ENCODE measurements at regions not wholly inside any gene's neighbourhood (a gene's known extent, or its start where the extent isn't known, plus 50 kb on each side); places are given as distances from the start of the nearest gene placed in this dataset.
A peak's percentile ranks its signal among the peaks of the same experiment; 100 is the strongest.

DNA sequence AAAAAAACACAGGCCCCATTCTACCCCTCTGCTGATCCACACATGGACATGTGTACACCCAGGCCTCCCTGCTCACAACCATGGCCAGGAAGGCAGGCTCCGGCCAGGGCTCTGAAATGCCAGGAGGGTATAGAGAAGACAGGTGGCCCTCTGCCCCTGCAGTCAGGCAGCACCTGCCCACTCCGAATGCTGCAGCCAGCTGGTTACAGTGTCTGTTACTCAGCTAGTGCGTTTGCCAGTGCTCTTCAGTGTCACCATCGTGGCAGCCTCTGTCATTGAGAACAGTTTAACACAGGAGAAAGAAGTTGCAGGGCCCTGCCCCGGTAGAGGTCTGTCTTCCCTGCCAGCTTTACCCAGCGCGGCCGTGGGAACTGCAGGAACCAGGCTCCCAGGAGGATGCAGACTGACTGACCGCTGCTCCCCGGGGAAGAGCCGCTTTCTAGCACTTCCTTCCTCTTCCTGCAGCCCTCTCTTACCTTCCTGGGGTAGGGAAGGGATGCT is 128.8 kb upstream of the FAM20C start:
- peaks cover 2 to 4% of the 10 kb centered on the region in 2 donors for H3K4me1 ChIP-seq (ENCODE audit: control insufficient read depth in 2 of 2, insufficient read depth in 1 of 2, low read depth in 1 of 2, low read length in 2 of 2)
- no peak overlapping the region for H2AFZ ChIP-seq (ENCODE audit: low read length)
- WGBS, 2 donors (ENCODE audit: extremely low coverage in 2 of 2, insufficient read length in 2 of 2, insufficient replicate concordance in 1 of 2): no CpG with 5 or more reads among the region's 11 CpGs
- no peak overlapping the region for H2BK120ac ChIP-seq (ENCODE audit: low read depth, low read length)
- H3K27me3 ChIP-seq (ENCODE audit: control insufficient read depth in 3 of 3, insufficient read depth in 3 of 3, low read depth in 1 of 3, low read length in 3 of 3): peaks cover 0 to 36% (median 0%) of the 10 kb centered on the region in 3 experiments
- peak overlapping the region; percentile 72 for H2BK15ac ChIP-seq (ENCODE audit: low read length)
- peak overlapping the region; percentile 44 for H2BK12ac ChIP-seq (ENCODE audit: low read length)
- H3K9me3 ChIP-seq (replicated peaks in 1 of 2; ENCODE audit: control insufficient read depth in 2 of 2, insufficient read depth in 1 of 2, low read depth in 1 of 2, low read length in 2 of 2): no peaks in the 10 kb centered on the region
- no peak for DNase-seq (ENCODE audit: low spot score)
- H3K4me3 ChIP-seq (ENCODE audit: low read length in 2 of 2): no peak overlapping the region
- no peaks in the 10 kb centered on the region for H3K36me3 ChIP-seq (replicated peaks in 1 of 2; ENCODE audit: control insufficient read depth in 2 of 2, insufficient read depth in 2 of 2, low read length in 2 of 2)
- no peak overlapping the region for H3K4me2 ChIP-seq (ENCODE audit: insufficient read depth, low read length, poor library complexity, severe bottlenecking)
- H3K79me1 ChIP-seq (ENCODE audit: low read depth, low read length): no peaks in the 10 kb centered on the region
- H3K23ac ChIP-seq (ENCODE audit: low read depth, low read length, poor library complexity): peak overlapping the region; percentile 57
- H3K9ac ChIP-seq (ENCODE audit: low read depth, low read length, poor library complexity): no peak overlapping the region
- H3K14ac ChIP-seq (ENCODE audit: low read length): no peak overlapping the region
- H2AK5ac ChIP-seq (ENCODE audit: low read depth, low read length): peak overlapping the region; percentile 43
- no peak overlapping the region for H4K8ac ChIP-seq (ENCODE audit: low read depth, low read length)
- peak overlapping the region; percentile 19 for H3K4ac ChIP-seq (ENCODE audit: low read length)
- H3K18ac ChIP-seq (ENCODE audit: low read length): peak overlapping the region; percentile 63
- no peak overlapping the region for H3K27ac ChIP-seq (replicated peaks; ENCODE audit: low read length)
- H4K91ac ChIP-seq (ENCODE audit: low read depth, low read length, poor library complexity): no peak overlapping the region
- peak overlapping the region; percentile 40 for H2BK5ac ChIP-seq (ENCODE audit: low read length)

DNA sequence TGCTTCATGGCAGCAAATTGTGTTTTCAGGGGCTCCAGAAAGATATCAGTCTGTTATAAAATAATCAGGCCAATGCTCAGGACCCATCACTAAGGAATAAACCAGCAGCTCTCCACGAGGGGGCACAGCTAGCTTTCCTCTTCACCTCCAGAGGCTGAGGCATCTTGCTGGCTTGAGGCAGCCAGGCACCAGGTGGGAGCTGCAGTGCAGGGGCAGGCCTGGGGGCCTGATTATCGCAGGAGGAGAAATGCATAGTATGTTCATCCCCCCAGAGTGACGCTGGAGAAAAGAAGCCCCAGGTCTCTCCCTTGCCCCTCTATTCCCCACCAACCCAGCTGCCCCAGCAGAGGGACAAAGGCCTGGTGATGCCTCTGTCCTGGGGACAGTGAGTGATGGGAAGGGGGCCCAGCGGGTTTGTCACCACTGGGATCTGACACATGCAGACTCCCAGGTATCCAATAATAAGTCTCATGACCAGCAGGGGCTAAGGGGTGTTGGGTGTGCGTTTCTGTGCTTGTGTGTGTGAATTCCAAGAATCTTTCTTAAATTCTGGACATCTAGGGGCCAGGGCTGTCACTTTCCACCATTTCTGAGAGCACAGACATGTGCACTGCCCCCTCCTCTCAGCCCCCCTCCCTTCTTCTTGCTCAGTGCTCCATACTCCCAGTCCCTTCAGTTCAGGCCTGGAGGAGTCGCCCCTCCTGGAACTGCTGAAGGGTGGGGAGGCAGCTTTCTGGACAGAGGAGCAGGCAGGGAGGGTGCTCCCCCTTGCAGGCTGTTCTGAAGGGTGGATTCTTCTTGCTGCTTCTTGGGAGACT is 128.1 kb upstream of the FAM20C start:
- Histone ChIP-seq H3K4me2 (ENCODE audit: insufficient read depth, low read length, poor library complexity, severe bottlenecking) (no peak overlapping the region), H3K36me3 (replicated peaks in 1 of 2; ENCODE audit: control insufficient read depth in 2 of 2, insufficient read depth in 2 of 2, low read length in 2 of 2) (no peaks in the 10 kb centered on the region), H3K4ac (ENCODE audit: low read length) (no peak overlapping the region), H2AFZ (ENCODE audit: low read length) (peak overlapping the region; percentile 74), H3K18ac (ENCODE audit: low read length) (peak overlapping the region; percentile 20), H3K27ac (replicated peaks; ENCODE audit: low read length) (no peak overlapping the region), H4K91ac (ENCODE audit: low read depth, low read length, poor library complexity) (no peak overlapping the region), H2BK15ac (ENCODE audit: low read length) (no peak overlapping the region), H2AK5ac (ENCODE audit: low read depth, low read length) (no peak overlapping the region), H3K4me3 (ENCODE audit: low read length in 2 of 2) (no peak overlapping the region), H3K14ac (ENCODE audit: low read length) (no peak overlapping the region), H3K4me1 (ENCODE audit: control insufficient read depth in 2 of 2, insufficient read depth in 1 of 2, low read depth in 1 of 2, low read length in 2 of 2) (peaks cover 2 to 4% of the 10 kb centered on the region in 2 donors), H3K9ac (ENCODE audit: low read depth, low read length, poor library complexity) (no peak overlapping the region), H2BK12ac (ENCODE audit: low read length) (no peak overlapping the region), H3K23ac (ENCODE audit: low read depth, low read length, poor library complexity) (no peak overlapping the region), H3K9me3 (replicated peaks in 1 of 2; ENCODE audit: control insufficient read depth in 2 of 2, insufficient read depth in 1 of 2, low read depth in 1 of 2, low read length in 2 of 2) (no peaks in the 10 kb centered on the region), H3K27me3 (ENCODE audit: control insufficient read depth in 3 of 3, insufficient read depth in 3 of 3, low read depth in 1 of 3, low read length in 3 of 3) (peaks cover 0 to 36% (median 0%) of the 10 kb centered on the region in 3 experiments), H3K79me1 (ENCODE audit: low read depth, low read length) (no peaks in the 10 kb centered on the region), H4K8ac (ENCODE audit: low read depth, low read length) (no peak overlapping the region), H2BK5ac (ENCODE audit: low read length) (no peak overlapping the region), H2BK120ac (ENCODE audit: low read depth, low read length) (no peak overlapping the region)
- no CpG with 5 or more reads among the region's 6 CpGs for WGBS, 2 donors (ENCODE audit: extremely low coverage in 2 of 2, insufficient read length in 2 of 2, insufficient replicate concordance in 1 of 2)
- peak; percentile 33 for DNase-seq (ENCODE audit: low spot score)

DNA sequence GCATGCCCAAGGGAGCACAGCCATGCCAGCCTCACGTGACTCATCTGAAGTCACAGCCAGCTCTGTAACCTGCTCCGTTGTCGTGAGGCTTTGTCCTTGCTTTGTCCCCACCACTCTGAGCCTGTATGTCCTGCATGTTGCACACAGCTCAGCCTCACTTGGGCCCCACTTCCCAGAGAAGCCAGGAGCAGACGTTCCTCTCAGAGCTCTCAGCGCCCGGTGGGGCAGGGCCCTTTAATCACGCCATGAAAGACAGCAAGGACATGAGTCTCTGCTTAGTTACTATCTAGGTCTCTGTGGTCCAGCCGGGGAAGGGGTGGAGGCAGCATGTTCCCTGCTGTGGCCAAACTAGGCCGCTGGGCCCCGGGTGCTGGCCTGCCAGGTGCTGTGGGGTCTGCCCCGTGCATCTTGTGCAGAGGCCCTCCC is 127.4 kb upstream of the FAM20C start:
- Histone ChIP-seq H3K4me2 (ENCODE audit: insufficient read depth, low read length, poor library complexity, severe bottlenecking) (no peak overlapping the region), H2BK15ac (ENCODE audit: low read length) (no peak overlapping the region), H4K91ac (ENCODE audit: low read depth, low read length, poor library complexity) (no peak overlapping the region), H2BK12ac (ENCODE audit: low read length) (no peak overlapping the region), H2AK5ac (ENCODE audit: low read depth, low read length) (no peak overlapping the region), H3K9me3 (replicated peaks in 1 of 2; ENCODE audit: control insufficient read depth in 2 of 2, insufficient read depth in 1 of 2, low read depth in 1 of 2, low read length in 2 of 2) (no peaks in the 10 kb centered on the region), H2BK120ac (ENCODE audit: low read depth, low read length) (no peak overlapping the region), H4K8ac (ENCODE audit: low read depth, low read length) (no peak overlapping the region), H2BK5ac (ENCODE audit: low read length) (no peak overlapping the region), H3K23ac (ENCODE audit: low read depth, low read length, poor library complexity) (no peak overlapping the region), H3K18ac (ENCODE audit: low read length) (peak overlapping the region; percentile 20), H3K36me3 (replicated peaks in 1 of 2; ENCODE audit: control insufficient read depth in 2 of 2, insufficient read depth in 2 of 2, low read length in 2 of 2) (no peaks in the 10 kb centered on the region), H3K79me1 (ENCODE audit: low read depth, low read length) (no peaks in the 10 kb centered on the region), H3K14ac (ENCODE audit: low read length) (no peak overlapping the region), H3K27me3 (ENCODE audit: control insufficient read depth in 3 of 3, insufficient read depth in 3 of 3, low read depth in 1 of 3, low read length in 3 of 3) (peaks cover 0 to 36% (median 0%) of the 10 kb centered on the region in 3 experiments), H3K9ac (ENCODE audit: low read depth, low read length, poor library complexity) (no peak overlapping the region), H3K4ac (ENCODE audit: low read length) (no peak overlapping the region), H3K4me1 (ENCODE audit: control insufficient read depth in 2 of 2, insufficient read depth in 1 of 2, low read depth in 1 of 2, low read length in 2 of 2) (peaks cover 2 to 4% of the 10 kb centered on the region in 2 donors), H3K27ac (replicated peaks; ENCODE audit: low read length) (no peak overlapping the region), H3K4me3 (ENCODE audit: low read length in 2 of 2) (no peak overlapping the region), H2AFZ (ENCODE audit: low read length) (peak overlapping the region; percentile 74)
- WGBS, 2 donors (ENCODE audit: extremely low coverage in 2 of 2, insufficient read length in 2 of 2, insufficient replicate concordance in 1 of 2): no CpG with 5 or more reads among the region's 11 CpGs
- no peak for DNase-seq (ENCODE audit: low spot score)

DNA sequence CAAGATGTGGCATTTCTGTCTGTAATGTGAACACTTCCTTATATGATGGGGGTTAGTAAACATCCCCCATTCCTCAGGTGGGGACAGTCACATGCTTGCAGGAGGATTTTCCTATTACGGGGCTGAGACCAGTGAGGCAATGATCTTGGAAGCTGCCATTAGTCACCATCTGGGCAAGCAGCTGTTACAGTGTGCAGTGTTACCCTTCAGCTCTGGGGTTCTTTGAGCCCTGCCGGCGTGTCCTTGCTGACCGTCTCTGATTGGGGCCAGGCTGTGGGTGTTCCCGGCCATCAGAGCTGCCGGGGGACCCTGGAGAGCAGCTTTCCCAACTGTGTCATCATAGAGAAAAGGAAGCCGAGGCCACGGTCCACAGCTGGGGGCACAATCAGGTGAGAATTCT is 126.8 kb upstream of the FAM20C start:
- Histone ChIP-seq H3K9me3 (replicated peaks in 1 of 2; ENCODE audit: control insufficient read depth in 2 of 2, insufficient read depth in 1 of 2, low read depth in 1 of 2, low read length in 2 of 2) (no peaks in the 10 kb centered on the region), H3K9ac (ENCODE audit: low read depth, low read length, poor library complexity) (no peak overlapping the region), H3K79me1 (ENCODE audit: low read depth, low read length) (no peaks in the 10 kb centered on the region), H2BK15ac (ENCODE audit: low read length) (peak overlapping the region; percentile 37), H3K36me3 (replicated peaks in 1 of 2; ENCODE audit: control insufficient read depth in 2 of 2, insufficient read depth in 2 of 2, low read length in 2 of 2) (no peaks in the 10 kb centered on the region), H3K4me2 (ENCODE audit: insufficient read depth, low read length, poor library complexity, severe bottlenecking) (no peak overlapping the region), H2AFZ (ENCODE audit: low read length) (no peak overlapping the region), H4K91ac (ENCODE audit: low read depth, low read length, poor library complexity) (no peak overlapping the region), H2AK5ac (ENCODE audit: low read depth, low read length) (peak overlapping the region; percentile 67), H3K4me1 (ENCODE audit: control insufficient read depth in 2 of 2, insufficient read depth in 1 of 2, low read depth in 1 of 2, low read length in 2 of 2) (peaks cover 2 to 4% of the 10 kb centered on the region in 2 donors), H3K4ac (ENCODE audit: low read length) (no peak overlapping the region), H3K4me3 (ENCODE audit: low read length in 2 of 2) (no peak overlapping the region), H3K23ac (ENCODE audit: low read depth, low read length, poor library complexity) (no peak overlapping the region), H2BK5ac (ENCODE audit: low read length) (no peak overlapping the region), H3K27ac (replicated peaks; ENCODE audit: low read length) (no peak overlapping the region), H3K18ac (ENCODE audit: low read length) (no peak overlapping the region), H3K14ac (ENCODE audit: low read length) (no peak overlapping the region), H2BK12ac (ENCODE audit: low read length) (peak overlapping the region; percentile 28), H4K8ac (ENCODE audit: low read depth, low read length) (no peak overlapping the region), H3K27me3 (ENCODE audit: control insufficient read depth in 3 of 3, insufficient read depth in 3 of 3, low read depth in 1 of 3, low read length in 3 of 3) (peaks cover 0 to 36% (median 0%) of the 10 kb centered on the region in 3 experiments), H2BK120ac (ENCODE audit: low read depth, low read length) (no peak overlapping the region)
- no peak for DNase-seq (ENCODE audit: low spot score)
- no CpG with 5 or more reads among the region's 8 CpGs for WGBS, 2 donors (ENCODE audit: extremely low coverage in 2 of 2, insufficient read length in 2 of 2, insufficient replicate concordance in 1 of 2)

Measured in neuronal stem cell (in vitro differentiated cells).